Right lobe of liver (tissue), 6 donors: ENCODE measurements at regions not wholly inside any gene's neighbourhood (a gene's known extent, or its start where the extent isn't known, plus 50 kb on each side); places are given as distances from the start of the nearest gene placed in this dataset.
A peak's percentile ranks its signal among the peaks of the same experiment; 100 is the strongest.

ENCODE experiments used
- ATAC-seq, 4 donors: fragments of 200-7000 bp; cut with Tn5 transposase; one replicate each; pipeline ENCODE4 v1.9.1; 2020; ENCODE audit warnings: mild to moderate bottlenecking in 4 of 4, moderate library complexity in 4 of 4
- DNase-seq, 3 donors: peaks; one replicate each; pipeline ENCODE4 v3.0.0-alpha.2; 2020
- H3K27ac ChIP-seq, 3 donors: fragments of 200-600 bp; one replicate each; pipeline ENCODE4 v1.8.0; 2022
- H3K27me3 ChIP-seq, 2 donors: fragments of 200-600 bp; one replicate each; pipeline ENCODE4 v1.8.0; 2022
- H3K36me3 ChIP-seq, 4 donors: fragments of 200-600 bp; sonication (generic) in 1 of 4; one replicate each; pipeline versions ENCODE4 v1.5.1 to v1.8.0; 2017 to 2022; ENCODE audit warnings: control low read depth in 1 of 4
- H3K4me1 ChIP-seq, 4 donors: fragments of 200-600 bp; sonication (generic) in 1 of 4; one replicate each; pipeline versions ENCODE4 v1.5.1 to v1.8.0; 2017 to 2022; ENCODE audit warnings: control low read depth in 1 of 4
- H3K4me3 ChIP-seq, 3 donors: fragments of 200-600 bp; one replicate each; pipeline ENCODE4 v1.8.0; 2022
- H3K9me3 ChIP-seq, 4 donors: fragments of 200-600 bp; sonication (generic) in 1 of 4; one replicate each; pipeline versions ENCODE4 v1.5.1 to v1.8.0; 2017 to 2022; ENCODE audit warnings: control low read depth in 1 of 4
- CTCF ChIP-seq, 4 donors: fragments of 200-600 bp in 3 of 4; fragments of 450-650 bp in 1 of 4; IDR thresholded peaks; one replicate each; pipeline versions ENCODE4 v1.5.1 to v1.8.0; 2016 to 2022; ENCODE audit warnings: antibody characterized with exemption in 4 of 4, mild to moderate bottlenecking in 2 of 4
- POLR2A ChIP-seq: fragments of 450-650 bp; IDR thresholded peaks from one replicate; pipeline ENCODE4 v1.6.1; 2017; ENCODE audit warnings: antibody characterized with exemption, mild to moderate bottlenecking
- WGBS: methylation state at CpG from one replicate; pipeline ENCODE4 v1.1.6; 2018; ENCODE audit warnings: low coverage, low lambda C conversion rate; ENCODE audit not compliant: insufficient coverage; ENCODE audit errors: missing lambda C conversion rate; 5-methylcytosine and 5-hydroxymethylcytosine counted together
- intact Hi-C, 2 donors: fragments of 100-400 bp; cut with DNase I; formaldehyde crosslinking; loops; one replicate each; pipeline versions ENCODE4 v1.11.2 to v1.14.1; 2022
- donor health status: DM: no; HTN: yes; CAD: no.
- donor health status: DM: no; HTN: no; CAD: no.
- donor health status: DM: no; HTN: no; CAD: no.
- donor health status: DM: no; HTN: yes; CAD: no.
- donor health status: DM: no; HTN: yes; CAD: no.

- peaks cover 0 to 31% (median 9%) of the 10 kb centered on the region in 4 donors for H3K4me1 ChIP-seq
- intact Hi-C loops: no loop called here
- no peak for DNase-seq
- no peaks in the 10 kb centered on the region for H3K27me3 ChIP-seq
- 43% methylated on average over 2 of the region's 2 CpGs for WGBS
- ATAC-seq: no peak
- TF ChIP-seq CTCF (IDR thresholded peaks at IDR 0.05): no peak
- no peak for TF ChIP-seq POLR2A
- no peak overlapping the region for H3K4me3 ChIP-seq
- no peak overlapping the region for H3K27ac ChIP-seq
- H3K36me3 ChIP-seq: no peaks in the 10 kb centered on the region
- no peaks in the 10 kb centered on the region for H3K9me3 ChIP-seq
Measured at GRCh38 chr6:37099442-37099841, 70.5 kb upstream of the PIM1 start.

- H3K9me3 ChIP-seq: no peaks in the 10 kb centered on the region
- intact Hi-C loops: no loop called here
- no peak overlapping the region for H3K4me3 ChIP-seq
- no peaks in the 10 kb centered on the region for H3K27me3 ChIP-seq
- ATAC-seq (no peak), DNase-seq (no peak)
- peaks cover 0 to 27% (median 11%) of the 10 kb centered on the region in 4 donors for H3K4me1 ChIP-seq
- H3K36me3 ChIP-seq: no peaks in the 10 kb centered on the region
- no peak overlapping the region for H3K27ac ChIP-seq
- 87% methylated on average over 4 of the region's 6 CpGs for WGBS
- no peak for TF ChIP-seq POLR2A
- TF ChIP-seq CTCF (IDR thresholded peaks at IDR 0.05): no peak
Measured at GRCh38 chr6:37100745-37101144, 69.2 kb upstream of the PIM1 start.

- no peak for ATAC-seq
Measured at GRCh38 chr6:37101991-37102298, 68.0 kb upstream of the PIM1 start.

GRCh38 chr6:37102299-37103168 lies 67.4 kb upstream of the PIM1 start:
- peak; percentile 65 to 80 (median 78) for ATAC-seq
- Histone ChIP-seq H3K27me3 (no peaks in the 10 kb centered on the region), H3K4me1 (peaks cover 0 to 33% (median 13%) of the 10 kb centered on the region in 4 donors), H3K36me3 (no peaks in the 10 kb centered on the region), H3K27ac (peak overlapping the region; percentile 71 to 90 (median 85)), H3K9me3 (no peaks in the 10 kb centered on the region), H3K4me3 (peak overlapping the region; percentile 25 to 55 (median 44))
- peak; percentile 81 to 87 (median 84) for DNase-seq
- WGBS: 1% methylated on average over 14 of the region's 36 CpGs
- intact Hi-C loops: loop anchor here in 1 of 2 donors (2.0 kb wide), 1 partner anchor 20 kb away; no protein-coding TSS in a partner anchor
- TF ChIP-seq CTCF (IDR thresholded peaks at IDR 0.05) (no peak), POLR2A (peak; percentile 88)

More at GRCh38 chr6:37101991-37102298, 68.0 kb upstream of the PIM1 start:
- Histone ChIP-seq H3K4me3 (peak overlapping the region; percentile 25 to 55 (median 44)), H3K27me3 (no peaks in the 10 kb centered on the region), H3K4me1 (peaks cover 0 to 28% (median 13%) of the 10 kb centered on the region in 4 donors), H3K27ac (peak overlapping the region; percentile 71 to 90 (median 85)), H3K9me3 (no peaks in the 10 kb centered on the region), H3K36me3 (no peaks in the 10 kb centered on the region)
- no peak for DNase-seq
- intact Hi-C loops: loop anchor here in 1 of 2 donors (2.0 kb wide), 1 partner anchor 19 kb away; no protein-coding TSS in a partner anchor
- whole genome bisulfite sequencing: 60% methylated on average over 4 of the region's 5 CpGs
- no peak for TF ChIP-seq CTCF (IDR thresholded peaks at IDR 0.05)
- no peak for TF ChIP-seq POLR2A
